ENCODE measurements at regions not wholly inside any gene's neighbourhood (a gene's known extent, or its start where the extent isn't known, plus 50 kb on each side); places are given as distances from the start of the nearest gene placed in this dataset.

- no peaks in the 10 kb centered on the region for H3K9me3 Mint-ChIP-seq (ENCODE audit: unreplicated experiment)
- Histone ChIP-seq H3K4me3 (ENCODE audit: low read depth, low read length) (no peak overlapping the region), H3K4me1 (no peaks in the 10 kb centered on the region), H3K9me3 (no peaks in the 10 kb centered on the region), H3K36me3 (ENCODE audit: control insufficient read depth, insufficient read depth, low read length) (no peaks in the 10 kb centered on the region), H3K27me3 (replicated peaks; ENCODE audit: control insufficient read depth, insufficient read depth, low read length) (no peaks in the 10 kb centered on the region)
- H3K36me3 Mint-ChIP-seq (ENCODE audit: insufficient read depth, unreplicated experiment): no peaks in the 10 kb centered on the region
- ChIA-PET POLR2A (no interaction called here), CTCF (no interaction called here)
- H3K4me1 Mint-ChIP-seq (ENCODE audit: low read depth, unreplicated experiment): no peaks in the 10 kb centered on the region
- DNase-seq: no peak
- no peak for TF ChIP-seq CTCF (IDR thresholded peaks at IDR 0.05; ENCODE audit: insufficient read depth in 1 of 2, low read depth in 1 of 2, low read length in 1 of 2, severe bottlenecking in 1 of 2, unreplicated experiment in 1 of 2)
- intact Hi-C loops (cut with micrococcal nuclease; ENCODE audit: unreplicated experiment): no loop called here
- H3K4me3 Mint-ChIP-seq (ENCODE audit: unreplicated experiment): no peak overlapping the region
- BruUV-seq (replicated peaks): no TSS peak
- no peaks in the 10 kb centered on the region for H3K27me3 Mint-ChIP-seq (ENCODE audit: insufficient read depth, unreplicated experiment)
- H3K27ac Mint-ChIP-seq (ENCODE audit: unreplicated experiment): no peak overlapping the region
These were observed 201.2 kb downstream of the MTRR start for GRCh38 chr5:8070138-8070537.

GRCh38 chr5:8079056-8079455 lies 210.1 kb downstream of the MTRR start:
- Histone ChIP-seq H3K27me3 (replicated peaks; ENCODE audit: control insufficient read depth, insufficient read depth, low read length) (no peaks in the 10 kb centered on the region), H3K36me3 (ENCODE audit: control insufficient read depth, insufficient read depth, low read length) (no peaks in the 10 kb centered on the region), H3K4me3 (ENCODE audit: low read depth, low read length) (no peak overlapping the region), H3K4me1 (no peaks in the 10 kb centered on the region), H3K9me3 (no peaks in the 10 kb centered on the region)
- no peak overlapping the region for H3K4me3 Mint-ChIP-seq (ENCODE audit: unreplicated experiment)
- no peaks in the 10 kb centered on the region for H3K9me3 Mint-ChIP-seq (ENCODE audit: unreplicated experiment)
- no peaks in the 10 kb centered on the region for H3K4me1 Mint-ChIP-seq (ENCODE audit: low read depth, unreplicated experiment)
- intact Hi-C loops (cut with micrococcal nuclease; ENCODE audit: unreplicated experiment): no loop called here
- no peaks in the 10 kb centered on the region for H3K27me3 Mint-ChIP-seq (ENCODE audit: insufficient read depth, unreplicated experiment)
- POLR2A ChIA-PET: no interaction called here
- H3K36me3 Mint-ChIP-seq (ENCODE audit: insufficient read depth, unreplicated experiment): no peaks in the 10 kb centered on the region
- CTCF ChIA-PET: no interaction called here
- no peak for DNase-seq
- TF ChIP-seq CTCF (IDR thresholded peaks at IDR 0.05; ENCODE audit: insufficient read depth in 1 of 2, low read depth in 1 of 2, low read length in 1 of 2, severe bottlenecking in 1 of 2, unreplicated experiment in 1 of 2): no peak
- no peak overlapping the region for H3K27ac Mint-ChIP-seq (ENCODE audit: unreplicated experiment)
- BruUV-seq (replicated peaks): no TSS peak

- Histone ChIP-seq H3K4me3 (ENCODE audit: low read depth, low read length) (no peak overlapping the region), H3K27me3 (replicated peaks; ENCODE audit: control insufficient read depth, insufficient read depth, low read length) (no peaks in the 10 kb centered on the region), H3K36me3 (ENCODE audit: control insufficient read depth, insufficient read depth, low read length) (no peaks in the 10 kb centered on the region), H3K4me1 (no peaks in the 10 kb centered on the region), H3K9me3 (no peaks in the 10 kb centered on the region)
- TF ChIP-seq CTCF (IDR thresholded peaks at IDR 0.05; ENCODE audit: insufficient read depth in 1 of 2, low read depth in 1 of 2, low read length in 1 of 2, severe bottlenecking in 1 of 2, unreplicated experiment in 1 of 2): no peak
- ChIA-PET CTCF (no interaction called here), POLR2A (no interaction called here)
- intact Hi-C loops (cut with micrococcal nuclease; ENCODE audit: unreplicated experiment): no loop called here
- H3K27ac Mint-ChIP-seq (ENCODE audit: unreplicated experiment): no peak overlapping the region
- no peaks in the 10 kb centered on the region for H3K36me3 Mint-ChIP-seq (ENCODE audit: insufficient read depth, unreplicated experiment)
- no peaks in the 10 kb centered on the region for H3K4me1 Mint-ChIP-seq (ENCODE audit: low read depth, unreplicated experiment)
- H3K9me3 Mint-ChIP-seq (ENCODE audit: unreplicated experiment): no peaks in the 10 kb centered on the region
- H3K4me3 Mint-ChIP-seq (ENCODE audit: unreplicated experiment): no peak overlapping the region
- no peak for DNase-seq
- BruUV-seq (replicated peaks): no TSS peak
- no peaks in the 10 kb centered on the region for H3K27me3 Mint-ChIP-seq (ENCODE audit: insufficient read depth, unreplicated experiment)
These were observed 212.2 kb downstream of the MTRR start for GRCh38 chr5:8081179-8081578.

All from Caco-2 (cell line).